GM12878 (cell line): ENCODE measurements at regions not wholly inside any gene's neighbourhood (a gene's known extent, or its start where the extent isn't known, plus 50 kb on each side); places are given as distances from the start of the nearest gene placed in this dataset.

Experiments used
- ATAC-seq: fragments of 200-7000 bp; cut with Tn5 transposase; 3 replicates; pipeline ENCODE4 v1.9.1; 2020; ENCODE audit warnings: mild to moderate bottlenecking, moderate library complexity
- BruUV-seq: library from RNA; stranded (reverse); fragments of 400-500 nt; replicated peaks from 2 replicates; lab custom pipeline; 2021; lab: Mats Ljungman, UMichigan
- CTCF ChIA-PET: fragments of 300-600 bp; sonication (Branson Sonifier 250); formaldehyde crosslinking; extraction: SDS; loops from one replicate; lab custom pipeline; 2021; ENCODE audit warnings: inconsistent platforms; lab: Yijun Ruan, JAX
- POLR2A ChIA-PET: fragments of 350-600 bp; formaldehyde crosslinking; extraction: SDS; loops from one replicate; lab custom pipeline; 2021; ENCODE audit warnings: inconsistent platforms; lab: Charles Lee
- RAD21 ChIA-PET: fragments of 300-600 bp; sonication (Branson Sonifier 250); formaldehyde crosslinking; loops from one replicate; lab custom pipeline; 2023; ENCODE audit warnings: antibody characterized with exemption; ENCODE audit not compliant: unreplicated experiment; lab: Charles Lee
- SMC1A ChIA-PET: fragments of 300-600 bp; sonication (Branson Sonifier 250); formaldehyde crosslinking; loops from one replicate; lab custom pipeline; 2023; ENCODE audit not compliant: unreplicated experiment, uncharacterized antibody; lab: Charles Lee
- DNase-seq: peaks from one replicate; pipeline ENCODE4 v3.0.0-alpha.2; 2011; ENCODE audit warnings: low read depth, low spot score
- FAIRE-seq: peaks from 3 replicates; lab custom pipeline; 2011; peaks lifted over from hg19 to GRCh38; lab: Jason Lieb, UNC
- H2AFZ ChIP-seq: 2 replicates; pipeline ENCODE4 v1.6.0; 2011; ENCODE audit warnings: low read depth, low read length, control low read depth; ENCODE audit not compliant: control insufficient read depth
- H3K27ac ChIP-seq: 2 replicates; pipeline ENCODE4 v1.5.1; 2011; ENCODE audit warnings: control low read depth; ENCODE audit not compliant: control insufficient read depth, insufficient read depth
- H3K27me3 ChIP-seq, 2 experiments: replicated peaks in 1 of 2; 2 replicates each; pipeline versions ENCODE4 v1.6.0 to v1.6.1; 2011; ENCODE audit warnings: low read length in 1 of 2; ENCODE audit not compliant: control insufficient read depth in 2 of 2, insufficient read depth in 2 of 2
- H3K36me3 ChIP-seq, 2 experiments: 2 replicates each; pipeline ENCODE4 v1.5.1; 2011; ENCODE audit warnings: low read length in 1 of 2; ENCODE audit not compliant: control insufficient read depth in 2 of 2, insufficient read depth in 2 of 2
- H3K4me1 ChIP-seq: 2 replicates; pipeline ENCODE4 v1.6.1; 2011; ENCODE audit warnings: mild to moderate bottlenecking, low read length, moderate library complexity, mixed read lengths; ENCODE audit not compliant: control insufficient read depth, insufficient read depth
- H3K4me2 ChIP-seq: 2 replicates; pipeline ENCODE4 v1.6.0; 2011; ENCODE audit warnings: control low read depth; ENCODE audit not compliant: control insufficient read depth, insufficient read depth
- H3K4me3 ChIP-seq: fragments of 200-600 bp; sonication (generic); 2 replicates; pipeline ENCODE4 v1.5.1; 2016
- H3K79me2 ChIP-seq: 2 replicates; pipeline ENCODE4 v1.6.0; 2011; ENCODE audit warnings: low read length; ENCODE audit not compliant: control insufficient read depth, insufficient read depth
- H3K9ac ChIP-seq: 2 replicates; pipeline ENCODE4 v1.8.0; 2011; ENCODE audit warnings: low read length, control low read depth, mixed read lengths; ENCODE audit not compliant: control insufficient read depth, insufficient read depth
- H3K9me3 ChIP-seq: replicated peaks from 3 replicates; pipeline ENCODE4 v1.5.1; 2011; ENCODE audit warnings: mild to moderate bottlenecking, low read length; ENCODE audit not compliant: control insufficient read depth, insufficient read depth
- H4K20me1 ChIP-seq: 2 replicates; pipeline ENCODE4 v1.6.0; 2011; ENCODE audit not compliant: control insufficient read depth, insufficient read depth
- CBX3 ChIP-seq: fragments of 200-600 bp; sonication (generic); IDR thresholded peaks from 2 replicates; pipeline ENCODE4 v1.6.1; 2016; ENCODE audit warnings: low read depth, borderline replicate concordance
- CBX5 ChIP-seq: sonication (generic); IDR thresholded peaks from 2 replicates; pipeline ENCODE4 v1.6.1; 2016; ENCODE audit warnings: low read depth, moderate library complexity, mild to moderate bottlenecking, inconsistent platforms
- DPF2 ChIP-seq: fragments of 450-650 bp; IDR thresholded peaks from 2 replicates; pipeline ENCODE4 v1.6.1; 2017; ENCODE audit warnings: mild to moderate bottlenecking
- FOS ChIP-seq: IDR thresholded peaks from 3 replicates; pipeline ENCODE4 v1.6.1; 2011; ENCODE audit warnings: borderline replicate concordance; ENCODE audit not compliant: insufficient read length; ENCODE audit errors: extremely low read depth
- NFIC ChIP-seq: IDR thresholded peaks from 2 replicates; pipeline ENCODE4 v1.6.1; 2012; ENCODE audit warnings: low read depth, mild to moderate bottlenecking, inconsistent platforms, low read length, moderate library complexity
- NR2C2 ChIP-seq: IDR thresholded peaks from 2 replicates; pipeline ENCODE4 v1.6.1; 2011; ENCODE audit warnings: borderline replicate concordance, low read depth; ENCODE audit not compliant: control insufficient read depth, insufficient read length
- TAF1 ChIP-seq: IDR thresholded peaks from 2 replicates; pipeline ENCODE4 v1.6.1; 2011; ENCODE audit warnings: mild to moderate bottlenecking, low read depth, low read length, borderline replicate concordance
- TARDBP ChIP-seq: IDR thresholded peaks from 2 replicates; pipeline ENCODE4 v1.6.1; 2016; ENCODE audit warnings: borderline replicate concordance
- ZNF274 ChIP-seq: IDR thresholded peaks from one replicate; pipeline ENCODE4 v1.8.0; 2011; ENCODE audit not compliant: insufficient read length, insufficient read depth
- ZNF384 ChIP-seq: IDR thresholded peaks from 2 replicates; pipeline ENCODE4 v1.6.1; 2012; ENCODE audit warnings: low read depth, mild to moderate bottlenecking, low read length, improper control_type of control experiment, borderline replicate concordance
- WGBS: methylation state at CpG from one replicate; pipeline ENCODE4 v1.1.6; 2016; ENCODE audit warnings: low lambda C conversion rate; ENCODE audit not compliant: insufficient replicate concordance, insufficient coverage; ENCODE audit errors: missing lambda C conversion rate; 5-methylcytosine and 5-hydroxymethylcytosine counted together
- in situ Hi-C: fragments of 300-500 bp; cut with MboI; formaldehyde crosslinking; loops from 9 replicates; pipeline ENCODE4 v1.14.3; 2018; ENCODE audit warnings: mixed read lengths
- intact Hi-C: fragments of 100-400 bp; cut with micrococcal nuclease; formaldehyde crosslinking; loops from one replicate; pipeline ENCODE4 v1.14.2; 2022; ENCODE audit not compliant: unreplicated experiment
- TF ChIP-seq, protein P1 (sequence below): IDR thresholded peaks from 2 replicates; pipeline ENCODE4 v1.6.1; 2011; ENCODE audit warnings: borderline replicate concordance, low read depth, mild to moderate bottlenecking, moderate library complexity, low read length; ENCODE audit not compliant: insufficient read depth, poor library complexity, severe bottlenecking
- TF ChIP-seq, protein P2 (sequence below): IDR thresholded peaks from 2 replicates; pipeline ENCODE4 v1.6.1; 2011; ENCODE audit warnings: mild to moderate bottlenecking, low read depth, low read length, moderate library complexity; ENCODE audit not compliant: insufficient replicate concordance
- TF ChIP-seq, protein P3 (sequence below): fragments of 450-650 bp; IDR thresholded peaks from 2 replicates; pipeline ENCODE4 v1.6.1; 2016; ENCODE audit warnings: mild to moderate bottlenecking
- TF ChIP-seq, protein P4 (sequence below): IDR thresholded peaks from 2 replicates; pipeline ENCODE4 v1.6.1; 2012; ENCODE audit warnings: low read depth, low read length, improper control_type of control experiment

DNA sequence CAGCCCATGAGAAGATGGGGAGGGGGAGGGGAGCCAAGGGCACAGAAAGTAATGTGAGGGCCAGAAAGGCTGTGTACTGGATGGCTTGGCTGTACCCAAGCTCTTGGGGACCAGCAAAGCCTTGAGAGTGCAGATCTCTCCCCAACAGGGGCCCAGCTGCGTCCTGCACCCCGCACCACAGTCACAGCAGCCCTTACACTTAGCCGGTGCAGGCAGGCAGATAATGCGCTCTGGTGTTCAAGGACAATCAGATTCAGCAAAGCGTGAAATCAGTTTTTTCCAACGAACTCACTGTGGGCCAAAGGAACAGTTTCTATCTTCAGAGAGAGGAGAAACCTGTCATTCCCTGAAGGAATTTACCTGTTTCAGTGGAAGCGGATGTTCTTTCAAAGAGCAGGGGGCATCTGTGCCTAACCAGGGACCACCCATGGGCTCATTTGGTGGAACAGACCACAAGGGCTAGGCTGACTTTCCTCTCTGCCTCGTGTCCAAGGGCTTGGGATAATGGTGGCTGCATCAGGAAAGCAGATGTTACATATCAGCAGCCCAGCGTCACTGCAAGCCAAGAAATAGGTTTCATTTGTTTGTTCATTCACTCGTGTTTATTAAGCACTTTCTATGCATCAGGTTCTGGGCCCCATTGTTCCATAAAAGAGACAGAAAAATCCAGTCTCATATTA lies 81.2 kb upstream of the SPON1 start:
- DNase-seq (no peak), ATAC-seq (no peak), FAIRE-seq (no peak)
- Histone ChIP-seq H3K4me1 (no peaks in the 10 kb centered on the region), H3K9me3 (no peaks in the 10 kb centered on the region), H3K27me3 (no peaks in the 10 kb centered on the region), H3K9ac (no peak overlapping the region), H4K20me1 (no peaks in the 10 kb centered on the region), H3K4me3 (no peak overlapping the region), H3K36me3 (no peaks in the 10 kb centered on the region), H3K79me2 (no peaks in the 10 kb centered on the region), H2AFZ (no peak overlapping the region), H3K27ac (no peak overlapping the region), H3K4me2 (no peak overlapping the region)
- intact Hi-C loops: no loop called here
- BruUV-seq: no TSS peak
- POLR2A ChIA-PET: no interaction called here
- 56% methylated on average over 10 of the region's 10 CpGs for WGBS
- no peak for TF ChIP-seq ZNF384
- in situ Hi-C loops: no loop called here
- SMC1A ChIA-PET: no interaction called here
- RAD21 ChIA-PET: no interaction called here
- CTCF ChIA-PET: no interaction called here

DNA sequence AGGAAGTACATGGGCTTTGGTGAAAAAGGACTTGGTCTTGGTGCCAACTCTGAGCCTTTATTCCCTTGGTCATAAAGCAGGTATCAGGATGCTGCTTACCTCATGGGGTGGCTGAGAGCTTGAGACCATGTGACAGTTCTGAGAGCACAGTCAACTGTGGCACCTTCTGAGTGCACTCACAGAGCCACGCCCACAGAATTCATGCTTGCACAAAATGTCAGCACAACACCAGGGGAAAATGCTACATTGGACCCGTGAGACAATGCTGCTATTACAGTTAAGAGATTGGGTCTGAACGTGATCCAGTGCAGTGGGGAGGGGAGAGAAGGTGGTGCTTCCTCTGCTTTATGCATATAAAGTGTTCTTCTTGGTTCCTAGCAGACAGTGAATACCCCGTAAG lies 79.5 kb upstream of the SPON1 start:
- RAD21 ChIA-PET: no interaction called here
- SMC1A ChIA-PET: interaction anchor here (1.1 kb wide), 1 partner anchor 11 kb away, joined by 3 read pairs; no protein-coding TSS in a partner anchor
- no peaks in the 10 kb centered on the region for H3K4me1 ChIP-seq
- no TSS peak for BruUV-seq
- WGBS: 28% methylated on average over 4 of the region's 4 CpGs
- FAIRE-seq (peak; percentile 75), DNase-seq (no peak), ATAC-seq (peak; percentile 81)
- H3K9me3 ChIP-seq: no peaks in the 10 kb centered on the region
- no peaks in the 10 kb centered on the region for H3K79me2 ChIP-seq
- in situ Hi-C loops: no loop called here
- CTCF ChIA-PET: no interaction called here
- no peak overlapping the region for H3K4me2 ChIP-seq
- H3K27ac ChIP-seq: no peak overlapping the region
- POLR2A ChIA-PET: no interaction called here
- no peaks in the 10 kb centered on the region for H4K20me1 ChIP-seq
- no peak overlapping the region for H2AFZ ChIP-seq
- no peak overlapping the region for H3K4me3 ChIP-seq
- H3K9ac ChIP-seq: no peak overlapping the region
- intact Hi-C loops: no loop called here
- no peaks in the 10 kb centered on the region for H3K27me3 ChIP-seq
- H3K36me3 ChIP-seq: no peaks in the 10 kb centered on the region
- TF ChIP-seq CBX5 (no peak), TAF1 (no peak), NFIC (no peak), ZNF274 (no peak), TARDBP (no peak), DPF2 (no peak), CBX3 (no peak), NR2C2 (no peak), FOS (no peak)
- TF ChIP-seq, protein P1, sequence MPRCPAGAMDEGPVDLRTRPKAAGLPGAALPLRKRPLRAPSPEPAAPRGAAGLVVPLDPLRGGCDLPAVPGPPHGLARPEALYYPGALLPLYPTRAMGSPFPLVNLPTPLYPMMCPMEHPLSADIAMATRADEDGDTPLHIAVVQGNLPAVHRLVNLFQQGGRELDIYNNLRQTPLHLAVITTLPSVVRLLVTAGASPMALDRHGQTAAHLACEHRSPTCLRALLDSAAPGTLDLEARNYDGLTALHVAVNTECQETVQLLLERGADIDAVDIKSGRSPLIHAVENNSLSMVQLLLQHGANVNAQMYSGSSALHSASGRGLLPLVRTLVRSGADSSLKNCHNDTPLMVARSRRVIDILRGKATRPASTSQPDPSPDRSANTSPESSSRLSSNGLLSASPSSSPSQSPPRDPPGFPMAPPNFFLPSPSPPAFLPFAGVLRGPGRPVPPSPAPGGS: no peak
- TF ChIP-seq, protein P2, sequence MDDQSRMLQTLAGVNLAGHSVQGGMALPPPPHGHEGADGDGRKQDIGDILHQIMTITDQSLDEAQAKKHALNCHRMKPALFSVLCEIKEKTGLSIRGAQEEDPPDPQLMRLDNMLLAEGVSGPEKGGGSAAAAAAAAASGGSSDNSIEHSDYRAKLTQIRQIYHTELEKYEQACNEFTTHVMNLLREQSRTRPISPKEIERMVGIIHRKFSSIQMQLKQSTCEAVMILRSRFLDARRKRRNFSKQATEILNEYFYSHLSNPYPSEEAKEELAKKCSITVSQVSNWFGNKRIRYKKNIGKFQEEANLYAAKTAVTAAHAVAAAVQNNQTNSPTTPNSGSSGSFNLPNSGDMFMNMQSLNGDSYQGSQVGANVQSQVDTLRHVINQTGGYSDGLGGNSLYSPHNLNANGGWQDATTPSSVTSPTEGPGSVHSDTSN: no peak
- TF ChIP-seq, protein P3, sequence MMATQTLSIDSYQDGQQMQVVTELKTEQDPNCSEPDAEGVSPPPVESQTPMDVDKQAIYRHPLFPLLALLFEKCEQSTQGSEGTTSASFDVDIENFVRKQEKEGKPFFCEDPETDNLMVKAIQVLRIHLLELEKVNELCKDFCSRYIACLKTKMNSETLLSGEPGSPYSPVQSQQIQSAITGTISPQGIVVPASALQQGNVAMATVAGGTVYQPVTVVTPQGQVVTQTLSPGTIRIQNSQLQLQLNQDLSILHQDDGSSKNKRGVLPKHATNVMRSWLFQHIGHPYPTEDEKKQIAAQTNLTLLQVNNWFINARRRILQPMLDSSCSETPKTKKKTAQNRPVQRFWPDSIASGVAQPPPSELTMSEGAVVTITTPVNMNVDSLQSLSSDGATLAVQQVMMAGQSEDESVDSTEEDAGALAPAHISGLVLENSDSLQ: no peak
- TF ChIP-seq, protein P4, sequence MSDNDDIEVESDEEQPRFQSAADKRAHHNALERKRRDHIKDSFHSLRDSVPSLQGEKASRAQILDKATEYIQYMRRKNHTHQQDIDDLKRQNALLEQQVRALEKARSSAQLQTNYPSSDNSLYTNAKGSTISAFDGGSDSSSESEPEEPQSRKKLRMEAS: no peak
